Natural killer cell (primary cell): ENCODE measurements at regions not wholly inside any gene's neighbourhood (a gene's known extent, or its start where the extent isn't known, plus 50 kb on each side); places are given as distances from the start of the nearest gene placed in this dataset.

ENCODE experiments used
- ATAC-seq, 3 donors: fragments of 150-1000 bp in 2 of 3; fragments of 200-7000 bp in 1 of 3; cut with Tn5 transposase; 1 replicate in 1 of 3; 2 replicates in 2 of 3; pipeline ENCODE4 v1.10.0; 2021; ENCODE audit warnings: mild to moderate bottlenecking in 2 of 3, moderate library complexity in 2 of 3
- DNase-seq, 2 donors: peaks; one replicate each; pipeline versions ENCODE4 v3.0.0 to v3.0.0-alpha.2; 2013 to 2021; ENCODE audit warnings: mixed read lengths in 1 of 2
- H3K27ac ChIP-seq: one replicate; pipeline ENCODE4 v1.5.1; 2013; ENCODE audit warnings: mild to moderate bottlenecking, low read length
- H3K27me3 ChIP-seq: one replicate; pipeline ENCODE4 v1.6.1; 2013; ENCODE audit warnings: low read length; ENCODE audit not compliant: control insufficient read depth, insufficient read depth
- H3K36me3 ChIP-seq: one replicate; pipeline ENCODE4 v1.6.1; 2013; ENCODE audit warnings: low read length; ENCODE audit not compliant: control insufficient read depth, insufficient read depth
- H3K4me1 ChIP-seq: one replicate; pipeline ENCODE4 v1.6.1; 2013; ENCODE audit warnings: low read length; ENCODE audit not compliant: control insufficient read depth, insufficient read depth
- H3K4me3 ChIP-seq: one replicate; pipeline ENCODE4 v1.5.1; 2013; ENCODE audit warnings: low read length
- H3K9me3 ChIP-seq: one replicate; pipeline ENCODE4 v1.6.1; 2013; ENCODE audit warnings: low read length; ENCODE audit not compliant: control insufficient read depth, insufficient read depth
- H3K27ac Mint-ChIP-seq, 2 donors: one replicate each; pipeline ENCODE4 v1.8.0; 2022; ENCODE audit warnings: mild to moderate bottlenecking in 2 of 2, mixed read lengths in 2 of 2, moderate library complexity in 1 of 2
- H3K27me3 Mint-ChIP-seq, 2 donors: one replicate each; pipeline ENCODE4 v1.8.0; 2022; ENCODE audit warnings: low read depth in 2 of 2, mixed read lengths in 2 of 2
- H3K36me3 Mint-ChIP-seq: one replicate; pipeline ENCODE4 v1.8.0; 2022; ENCODE audit warnings: mixed read lengths
- H3K4me1 Mint-ChIP-seq, 2 donors: one replicate each; pipeline ENCODE4 v1.8.0; 2022; ENCODE audit warnings: mixed read lengths in 2 of 2
- H3K4me3 Mint-ChIP-seq: one replicate; pipeline ENCODE4 v1.8.0; 2022; ENCODE audit warnings: mild to moderate bottlenecking, moderate library complexity, mixed read lengths
- H3K9me3 Mint-ChIP-seq, 2 donors: one replicate each; pipeline ENCODE4 v1.8.0; 2022; ENCODE audit warnings: mixed read lengths in 2 of 2
- WGBS: methylation state at CpG from one replicate; pipeline ENCODE4 v1.1.7; 2013; ENCODE audit warnings: missing lambda C conversion rate; ENCODE audit not compliant: insufficient coverage; 5-methylcytosine and 5-hydroxymethylcytosine counted together
- intact Hi-C: fragments of 100-400 bp; cut with micrococcal nuclease; formaldehyde crosslinking; loops from one replicate; pipeline ENCODE4 v1.14.2; 2022
- TF ChIP-seq, protein P1 (sequence below): fragments of 200-600 bp; IDR thresholded peaks from one replicate; pipeline ENCODE4 v1.8.0; 2022; ENCODE audit warnings: antibody characterized with exemption

DNA sequence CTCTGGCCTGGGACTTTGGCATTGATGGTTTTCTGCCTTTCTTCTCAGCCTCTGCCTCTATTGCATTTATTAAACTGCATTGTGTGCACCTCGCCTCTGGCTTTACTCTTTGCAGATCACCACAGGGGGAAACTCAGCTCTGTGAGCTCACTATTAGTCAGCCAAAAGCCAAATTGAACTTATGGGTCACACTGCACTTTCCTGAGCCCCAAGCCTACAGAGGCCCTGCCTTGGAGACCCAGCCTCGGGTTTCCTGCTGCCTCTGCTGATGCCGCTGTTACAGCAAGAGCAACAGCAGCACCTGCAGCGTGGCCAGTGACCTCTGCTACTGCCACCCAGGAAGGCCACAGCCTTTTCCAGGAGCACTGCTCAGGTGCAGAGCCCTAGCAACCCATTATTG, 122.5 kb downstream of the DAD1 start:
- TF ChIP-seq, protein P1, sequence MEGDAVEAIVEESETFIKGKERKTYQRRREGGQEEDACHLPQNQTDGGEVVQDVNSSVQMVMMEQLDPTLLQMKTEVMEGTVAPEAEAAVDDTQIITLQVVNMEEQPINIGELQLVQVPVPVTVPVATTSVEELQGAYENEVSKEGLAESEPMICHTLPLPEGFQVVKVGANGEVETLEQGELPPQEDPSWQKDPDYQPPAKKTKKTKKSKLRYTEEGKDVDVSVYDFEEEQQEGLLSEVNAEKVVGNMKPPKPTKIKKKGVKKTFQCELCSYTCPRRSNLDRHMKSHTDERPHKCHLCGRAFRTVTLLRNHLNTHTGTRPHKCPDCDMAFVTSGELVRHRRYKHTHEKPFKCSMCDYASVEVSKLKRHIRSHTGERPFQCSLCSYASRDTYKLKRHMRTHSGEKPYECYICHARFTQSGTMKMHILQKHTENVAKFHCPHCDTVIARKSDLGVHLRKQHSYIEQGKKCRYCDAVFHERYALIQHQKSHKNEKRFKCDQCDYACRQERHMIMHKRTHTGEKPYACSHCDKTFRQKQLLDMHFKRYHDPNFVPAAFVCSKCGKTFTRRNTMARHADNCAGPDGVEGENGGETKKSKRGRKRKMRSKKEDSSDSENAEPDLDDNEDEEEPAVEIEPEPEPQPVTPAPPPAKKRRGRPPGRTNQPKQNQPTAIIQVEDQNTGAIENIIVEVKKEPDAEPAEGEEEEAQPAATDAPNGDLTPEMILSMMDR: no peak
- Histone ChIP-seq H3K4me1 (peaks cover 89% of the 10 kb centered on the region), H3K4me3 (no peak overlapping the region), H3K27me3 (no peaks in the 10 kb centered on the region), H3K36me3 (peaks cover 58% of the 10 kb centered on the region), H3K27ac (peak overlapping the region; percentile 74), H3K9me3 (no peaks in the 10 kb centered on the region)
- H3K4me1 Mint-ChIP-seq: peaks cover 91 to 95% of the 10 kb centered on the region in 2 donors
- peaks cover 27% of the 10 kb centered on the region for H3K36me3 Mint-ChIP-seq
- ATAC-seq (peak in 2 of 3 donors; percentile 41 to 56), DNase-seq (no peak)
- no peaks in the 10 kb centered on the region for H3K27me3 Mint-ChIP-seq
- H3K27ac Mint-ChIP-seq: peak overlapping the region; percentile 80 to 89
- H3K4me3 Mint-ChIP-seq: peak overlapping the region; percentile 36
- no peaks in the 10 kb centered on the region for H3K9me3 Mint-ChIP-seq
- intact Hi-C loops: no loop called here
- 30% methylated on average over 4 of the region's 4 CpGs for WGBS

DNA sequence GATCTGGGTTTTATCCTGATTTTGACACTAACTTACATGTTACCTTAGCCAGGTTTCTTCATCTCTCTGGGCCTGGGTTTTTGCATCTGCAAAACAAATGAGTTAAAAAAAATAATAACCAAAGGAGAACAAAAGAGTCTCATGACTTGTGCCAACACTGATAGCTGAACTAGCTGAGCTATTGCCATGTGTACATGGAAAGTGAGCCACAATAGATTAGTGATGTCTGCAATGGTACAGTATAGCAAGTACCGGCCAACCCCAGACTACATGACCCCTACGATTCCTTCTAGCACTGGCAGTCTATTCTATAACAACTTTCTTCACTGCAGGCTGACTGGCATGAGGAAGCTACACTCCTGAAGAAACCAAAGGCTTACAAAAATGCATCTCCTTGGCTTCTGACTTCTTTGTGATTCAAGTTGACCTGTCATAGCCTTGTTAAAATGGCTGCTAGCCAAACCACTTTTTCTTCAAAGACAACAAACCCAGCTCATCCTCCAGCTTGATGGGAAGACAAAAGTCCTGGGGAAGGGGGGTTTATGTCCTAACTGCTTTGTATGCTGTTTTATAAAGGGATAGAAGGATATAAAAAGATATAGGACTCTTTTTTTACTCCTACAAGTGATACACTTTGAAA, 123.7 kb downstream of the DAD1 start:
- intact Hi-C loops: no loop called here
- WGBS: 75% methylated on average over 2 of the region's 2 CpGs
- H3K27me3 Mint-ChIP-seq: no peaks in the 10 kb centered on the region
- Histone ChIP-seq H3K4me3 (no peak overlapping the region), H3K27me3 (no peaks in the 10 kb centered on the region), H3K27ac (peak overlapping the region; percentile 74), H3K36me3 (peaks cover 62% of the 10 kb centered on the region), H3K4me1 (peaks cover 83% of the 10 kb centered on the region), H3K9me3 (no peaks in the 10 kb centered on the region)
- peaks cover 31% of the 10 kb centered on the region for H3K36me3 Mint-ChIP-seq
- DNase-seq: no peak
- H3K27ac Mint-ChIP-seq: peak overlapping the region; percentile 80 to 89
- H3K9me3 Mint-ChIP-seq: no peaks in the 10 kb centered on the region
- TF ChIP-seq, protein P1: no peak
- peak overlapping the region; percentile 58 for H3K4me3 Mint-ChIP-seq
- H3K4me1 Mint-ChIP-seq: peaks cover 91 to 92% of the 10 kb centered on the region in 2 donors
- no peak for ATAC-seq

DNA sequence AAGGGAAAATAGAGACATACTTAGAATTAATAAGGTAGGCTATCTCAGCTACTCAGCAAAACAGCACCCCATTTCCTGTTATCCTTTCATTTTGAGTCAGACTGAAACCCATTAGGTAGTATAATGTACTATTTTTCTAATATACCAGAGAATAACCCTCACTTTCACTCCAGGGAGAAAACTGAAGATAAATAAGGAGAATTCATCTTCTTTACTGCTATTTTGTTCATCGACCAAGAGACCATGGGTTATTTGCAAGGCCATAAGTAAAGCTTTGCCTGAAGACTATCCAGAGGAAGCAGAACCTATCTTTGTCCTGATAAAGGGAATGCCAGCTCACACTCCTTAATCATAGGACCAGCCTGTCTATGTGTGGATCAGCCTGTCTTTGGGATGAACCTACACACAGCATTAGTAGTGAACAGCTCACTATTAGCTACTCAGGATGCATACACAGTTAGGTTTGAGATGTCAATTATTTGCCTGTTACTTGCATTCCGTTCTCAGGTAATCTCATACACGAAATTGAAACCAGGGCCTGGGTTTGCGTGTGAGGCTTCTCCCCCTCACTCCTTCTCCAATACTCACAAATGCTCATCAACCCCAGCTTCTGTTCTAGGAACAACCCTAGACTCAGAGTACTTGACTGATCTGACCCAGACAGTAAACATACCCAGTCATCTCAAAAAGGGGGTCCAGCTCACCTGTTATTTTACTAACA, 124.4 kb downstream of the DAD1 start:
- H3K27ac Mint-ChIP-seq: peak overlapping the region; percentile 80 to 89
- H3K27ac ChIP-seq: peak overlapping the region; percentile 74
- no peaks in the 10 kb centered on the region for H3K9me3 Mint-ChIP-seq
- peaks cover 33% of the 10 kb centered on the region for H3K36me3 Mint-ChIP-seq
- H3K4me3 Mint-ChIP-seq: peak overlapping the region; percentile 75
- TF ChIP-seq, protein P1: no peak
- DNase-seq (no peak), ATAC-seq (no peak)
- H3K4me3 ChIP-seq: no peak overlapping the region
- intact Hi-C loops: no loop called here
- WGBS: 44% methylated on average over 4 of the region's 4 CpGs
- no peaks in the 10 kb centered on the region for H3K27me3 Mint-ChIP-seq
- peaks cover 90 to 93% of the 10 kb centered on the region in 2 donors for H3K4me1 Mint-ChIP-seq
- H3K36me3 ChIP-seq: peaks cover 62% of the 10 kb centered on the region
- H3K27me3 ChIP-seq: no peaks in the 10 kb centered on the region
- no peaks in the 10 kb centered on the region for H3K9me3 ChIP-seq
- peaks cover 77% of the 10 kb centered on the region for H3K4me1 ChIP-seq
